Daoy (cell line): ENCODE measurements at regions not wholly inside any gene's neighbourhood (a gene's known extent, or its start where the extent isn't known, plus 50 kb on each side); places are given as distances from the start of the nearest gene placed in this dataset.

Experiments used
- DNase-seq: peaks from one replicate; pipeline ENCODE4 v3.0.0-alpha.2; 2015; ENCODE audit warnings: low read depth

- no peak for DNase-seq
Observed at GRCh38 chr1:189513091-189513490, 964.6 kb downstream of the BRINP3 start.

DNA sequence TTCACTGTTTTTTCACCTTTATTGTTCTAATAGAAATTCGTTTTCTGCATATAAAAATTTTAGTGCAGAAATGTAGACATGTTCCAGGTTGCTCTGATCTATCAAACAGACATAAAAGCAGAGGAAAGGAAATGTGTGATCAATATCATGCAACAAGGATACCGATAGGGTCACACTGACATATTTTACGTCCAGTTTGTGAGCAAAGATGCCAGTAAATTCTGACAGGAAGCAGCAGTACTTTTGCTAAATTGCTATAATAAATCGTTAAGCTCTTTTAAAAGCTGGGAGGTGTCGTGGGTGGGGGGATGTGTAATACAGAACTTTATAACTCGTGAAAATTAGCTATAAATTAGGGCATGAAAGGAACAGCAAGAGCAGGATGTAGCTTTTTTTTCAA lies 955.2 kb downstream of the BRINP3 start:
- DNase-seq, result no peak

DNA sequence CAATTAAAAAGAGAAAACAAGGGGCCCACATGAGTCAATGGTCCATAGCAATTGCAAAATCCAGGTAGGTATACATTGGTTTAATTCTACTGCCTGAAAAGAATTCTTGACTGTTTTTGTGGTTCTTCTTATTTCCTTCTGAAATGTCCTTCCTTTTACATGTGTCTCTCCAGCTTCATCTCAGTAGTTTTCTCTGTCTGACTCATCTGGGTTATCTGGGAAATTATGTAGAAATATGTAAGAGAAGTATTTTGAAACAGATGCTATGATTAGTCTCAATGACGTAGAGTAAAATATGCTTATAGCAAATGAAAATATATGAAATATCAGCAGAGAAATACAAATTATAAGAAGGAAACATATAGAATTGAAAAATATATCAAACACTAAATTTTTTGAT lies 953.2 kb downstream of the BRINP3 start:
- no peak for DNase-seq

DNA sequence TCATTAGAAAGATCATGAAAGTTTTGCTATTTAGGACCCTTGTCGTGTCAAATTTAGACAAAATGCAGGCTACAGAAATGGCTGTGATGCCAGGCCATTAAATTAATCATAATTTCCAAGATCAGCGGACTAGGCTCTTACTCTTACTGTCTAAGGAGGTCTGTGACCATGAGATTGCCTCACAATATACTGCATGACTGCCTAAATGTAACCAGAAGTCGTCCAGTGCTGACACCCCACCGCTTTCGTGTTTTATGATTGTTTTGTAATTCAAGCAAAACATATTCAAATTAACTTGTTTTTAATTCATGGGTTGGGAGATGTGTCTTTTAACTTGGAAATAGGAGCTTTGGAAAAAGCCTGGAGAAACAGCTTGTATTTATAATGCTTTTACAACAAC lies 947.5 kb downstream of the BRINP3 start:
- DNase-seq, result no peak

DNA sequence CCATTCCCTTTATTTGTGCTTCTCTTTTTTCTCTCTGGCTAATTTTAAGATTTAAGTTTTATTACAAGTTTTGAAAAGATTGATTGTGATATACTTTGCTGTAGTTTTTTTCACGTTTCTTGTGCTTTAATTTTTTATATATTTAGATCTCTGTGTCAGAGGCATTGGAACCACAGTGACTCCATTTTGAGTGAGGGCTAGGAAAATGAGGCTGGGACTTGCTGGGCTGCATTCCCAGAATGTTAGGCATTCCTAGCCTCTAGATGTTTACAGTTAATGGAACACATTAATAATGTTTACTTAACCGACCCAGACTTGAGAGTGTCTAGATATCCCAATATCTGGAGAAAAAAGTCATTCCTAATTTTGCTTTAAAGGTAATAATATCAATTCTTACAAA lies 939.4 kb downstream of the BRINP3 start:
- no peak for DNase-seq

DNA sequence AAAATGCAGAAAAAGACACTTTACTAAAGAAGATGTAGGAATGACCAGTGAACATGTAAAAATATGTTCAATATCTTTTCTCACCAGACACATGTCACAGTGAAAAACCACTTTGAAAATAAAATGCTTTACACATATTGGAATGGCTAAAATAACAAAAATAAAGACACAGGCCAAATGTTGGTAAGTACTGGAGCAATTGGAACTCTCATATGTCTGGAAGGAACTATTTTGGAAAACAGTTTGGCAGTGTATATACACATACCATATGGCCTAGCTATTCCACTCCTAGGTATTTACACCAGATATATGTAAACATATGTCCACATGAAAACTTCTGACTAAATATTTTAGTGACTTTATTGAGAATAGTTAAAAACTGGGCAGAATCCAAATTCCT lies 927.2 kb downstream of the BRINP3 start:
- DNase-seq, result no peak

DNA sequence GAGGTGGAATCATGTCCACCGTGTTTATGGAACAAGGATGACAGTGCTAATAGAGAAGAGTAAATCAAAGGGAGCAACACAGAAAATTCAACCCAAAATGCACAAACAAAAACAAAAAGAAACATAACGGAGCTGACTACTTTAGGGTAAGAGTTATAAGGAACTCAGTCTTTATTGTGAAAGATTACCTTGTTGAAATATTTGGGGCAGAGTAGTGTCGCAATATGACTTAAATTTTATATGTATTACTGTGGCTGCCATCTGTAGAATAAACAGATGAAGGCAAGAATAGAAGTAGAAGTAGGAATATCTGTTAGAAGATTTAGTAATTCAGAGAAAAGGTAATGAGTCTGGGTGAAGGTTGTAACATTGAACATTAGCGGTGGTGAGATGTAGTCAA lies 913.9 kb downstream of the BRINP3 start:
- no peak for DNase-seq

DNA sequence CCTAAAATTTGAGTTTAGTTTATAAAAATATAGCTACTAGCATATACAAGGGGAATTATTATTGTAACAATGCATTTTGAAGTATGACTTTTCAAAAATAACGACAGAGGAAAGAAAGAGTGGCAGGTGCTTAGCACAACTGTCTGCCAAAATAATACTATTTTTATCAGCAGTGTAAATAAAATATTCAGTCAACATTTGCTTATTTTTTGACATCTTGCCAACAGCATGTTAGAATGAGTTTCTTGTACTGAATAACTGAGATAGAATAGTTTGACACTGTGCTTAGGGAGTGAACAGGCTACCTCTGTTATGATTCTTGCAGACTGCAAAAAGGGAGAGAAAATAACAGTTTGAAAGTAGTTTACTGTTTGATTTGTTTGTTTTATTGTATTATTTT lies 909.8 kb downstream of the BRINP3 start:
- no peak for DNase-seq

DNA sequence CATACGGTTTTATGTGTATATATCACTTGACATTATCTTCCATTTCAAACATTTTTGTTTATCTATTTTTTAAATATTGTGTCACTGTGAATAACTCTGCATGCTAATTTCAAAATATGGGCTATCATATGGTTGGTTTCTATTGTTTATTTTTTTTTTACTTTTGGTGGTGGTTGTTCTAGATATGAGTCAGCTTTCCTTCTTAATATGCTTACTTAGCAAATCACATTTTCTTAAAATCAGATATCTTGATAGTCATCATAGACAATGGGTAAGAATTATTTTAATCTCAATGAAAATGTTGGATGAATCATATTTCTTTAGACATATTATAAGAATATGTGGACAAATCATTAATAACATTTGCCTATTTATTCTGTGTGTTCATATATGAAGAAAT lies 881.5 kb downstream of the BRINP3 start:
- DNase-seq, result no peak

GRCh38 chr1:189597083-189597482 lies 880.6 kb downstream of the BRINP3 start:
- DNase-seq, result peak; percentile 8

DNA sequence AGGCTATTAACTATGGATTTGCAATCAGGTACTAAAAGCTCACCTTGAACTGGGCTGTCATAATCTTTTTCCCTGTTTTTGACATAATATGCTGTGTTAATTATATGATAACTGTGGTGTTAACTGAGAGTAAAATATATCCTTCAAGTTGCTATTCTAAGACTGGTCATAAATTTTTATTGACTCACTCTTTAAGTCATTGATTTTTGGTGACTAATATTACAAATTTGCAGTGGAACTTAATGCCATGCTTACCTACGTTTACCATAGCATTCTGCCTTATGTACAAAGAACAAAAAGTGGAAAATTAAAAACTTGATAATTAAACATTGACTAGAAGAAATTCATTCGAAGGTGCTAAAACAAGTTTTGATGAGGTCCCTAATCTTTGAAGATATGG lies 872.4 kb downstream of the BRINP3 start:
- DNase-seq, result no peak

GRCh38 chr1:189606047-189606446 lies 871.6 kb downstream of the BRINP3 start:
- no peak for DNase-seq

DNA sequence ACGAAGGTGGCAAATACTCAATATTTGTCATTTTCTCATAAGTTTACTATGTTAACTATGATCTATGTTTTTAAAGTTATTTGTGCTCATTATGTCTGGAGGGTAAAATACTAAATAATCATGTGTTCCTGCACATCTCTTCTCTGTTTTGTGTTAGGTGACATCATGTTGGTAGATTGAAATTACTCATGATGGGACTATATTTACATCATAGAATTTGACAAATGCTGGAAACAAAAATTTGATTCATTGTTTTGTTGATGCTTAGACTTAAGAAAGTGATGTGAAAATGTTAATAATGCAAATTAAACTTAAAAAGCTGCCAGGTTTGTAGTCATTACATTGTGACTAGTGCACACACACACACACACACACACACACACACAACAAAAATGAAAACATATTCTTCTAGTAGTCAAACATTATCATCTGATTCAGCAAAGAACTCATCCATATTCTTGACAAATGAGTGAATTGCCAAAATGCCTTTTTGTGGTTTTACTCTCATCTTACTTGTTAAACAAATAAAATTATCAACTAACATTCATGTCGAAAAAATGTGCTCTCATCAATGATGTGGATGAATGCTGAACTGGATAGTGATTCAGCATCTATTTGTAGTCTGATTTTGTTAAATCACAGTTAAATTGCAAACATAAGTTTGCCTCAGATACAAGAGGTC lies 870.7 kb downstream of the BRINP3 start:
- peak; percentile 25 for DNase-seq

DNA sequence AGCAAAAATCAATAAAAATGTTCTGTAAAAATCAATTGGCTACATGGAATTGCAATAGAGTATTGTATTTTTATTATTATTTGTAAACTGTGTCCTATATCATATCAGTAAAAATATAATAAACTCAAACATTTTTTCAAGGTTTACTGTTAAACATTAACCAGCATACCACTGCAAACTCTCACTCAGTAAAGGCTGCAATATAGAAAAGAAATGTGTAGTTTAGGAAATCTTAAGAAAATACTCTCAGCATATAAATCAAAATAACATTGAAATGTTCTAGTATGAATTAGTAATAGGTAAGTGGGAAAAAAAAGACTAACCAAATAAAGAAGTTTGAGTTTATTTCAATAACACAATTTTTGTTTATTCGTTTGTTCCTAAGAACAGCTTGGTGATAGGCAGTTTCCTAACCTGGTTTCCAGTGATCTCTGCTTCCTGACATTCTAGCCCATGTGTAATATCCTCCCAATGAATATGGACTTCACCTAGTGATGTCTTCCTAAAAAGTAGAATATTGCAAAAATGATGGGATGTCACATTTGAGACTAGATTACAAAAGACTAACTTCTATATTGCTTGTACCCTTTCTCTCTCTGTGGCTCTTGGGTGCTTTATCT lies 870.1 kb downstream of the BRINP3 start:
- no peak for DNase-seq

GRCh38 chr1:189609167-189609566 lies 868.5 kb downstream of the BRINP3 start:
- DNase-seq, result no peak

DNA sequence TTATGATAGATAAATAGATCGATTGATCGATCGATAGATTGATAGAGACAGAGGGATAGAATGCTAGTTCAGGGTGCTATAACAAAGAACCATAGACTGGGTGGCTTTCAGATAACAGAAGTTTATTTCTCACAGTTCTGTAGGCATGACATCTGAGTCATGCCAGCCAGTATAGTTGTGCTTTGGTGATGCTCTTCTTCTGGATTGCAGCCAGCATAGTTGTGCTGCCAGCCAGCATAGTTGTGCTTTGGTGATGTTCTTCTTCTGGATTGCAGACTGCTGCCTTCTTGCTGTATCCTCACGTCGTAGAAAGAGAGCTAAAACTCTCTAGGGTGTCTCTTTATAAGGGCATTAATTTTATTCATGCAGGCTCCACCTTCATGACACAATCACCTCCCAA lies 860.8 kb downstream of the BRINP3 start:
- peak; percentile 62 for DNase-seq

GRCh38 chr1:189619682-189620332 lies 857.9 kb downstream of the BRINP3 start:
- DNase-seq, result peak; percentile 87

- no peak for DNase-seq
Observed at GRCh38 chr1:189620471-189620870, 857.2 kb downstream of the BRINP3 start.

GRCh38 chr1:189623336-189623735 lies 854.3 kb downstream of the BRINP3 start:
- no peak for DNase-seq

DNA sequence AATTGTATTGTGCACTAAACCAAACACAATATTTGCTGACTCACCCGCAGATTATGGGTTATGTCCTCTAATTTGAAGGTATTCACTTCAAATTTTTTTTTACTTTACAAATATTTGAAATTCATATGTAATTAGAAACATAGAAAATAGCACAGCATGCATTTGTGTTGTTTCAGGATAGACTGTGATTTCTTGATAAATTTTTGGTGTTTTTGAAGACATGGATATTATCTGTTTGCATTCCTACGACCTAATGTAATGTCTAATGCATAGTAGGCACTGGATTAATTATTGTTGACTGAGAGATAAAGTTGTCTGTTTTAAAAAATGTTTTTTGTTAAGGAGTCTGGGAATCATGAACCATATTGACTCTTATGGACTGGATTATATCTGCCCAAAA lies 850.2 kb downstream of the BRINP3 start:
- no peak for DNase-seq

GRCh38 chr1:189628857-189629256 lies 848.8 kb downstream of the BRINP3 start:
- no peak for DNase-seq

DNA sequence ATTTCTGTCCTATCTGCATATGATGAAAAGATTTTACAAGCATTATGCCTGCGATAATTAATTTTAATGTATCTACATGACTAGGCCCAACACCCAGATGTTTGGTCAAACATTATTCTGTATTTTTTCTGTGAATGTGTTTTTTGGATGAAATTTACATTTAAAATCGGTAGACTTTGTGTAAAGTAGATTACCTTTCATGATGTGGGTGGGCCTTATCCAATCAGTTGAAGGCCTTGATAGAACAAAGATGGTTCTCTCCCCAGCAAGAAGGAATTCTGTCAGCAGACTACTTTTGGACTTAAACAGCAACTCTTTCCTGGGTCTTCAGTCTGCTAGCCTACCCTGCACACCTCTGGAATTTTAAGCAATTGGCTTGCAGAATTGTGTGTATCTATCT lies 844.0 kb downstream of the BRINP3 start:
- DNase-seq, result no peak

DNA sequence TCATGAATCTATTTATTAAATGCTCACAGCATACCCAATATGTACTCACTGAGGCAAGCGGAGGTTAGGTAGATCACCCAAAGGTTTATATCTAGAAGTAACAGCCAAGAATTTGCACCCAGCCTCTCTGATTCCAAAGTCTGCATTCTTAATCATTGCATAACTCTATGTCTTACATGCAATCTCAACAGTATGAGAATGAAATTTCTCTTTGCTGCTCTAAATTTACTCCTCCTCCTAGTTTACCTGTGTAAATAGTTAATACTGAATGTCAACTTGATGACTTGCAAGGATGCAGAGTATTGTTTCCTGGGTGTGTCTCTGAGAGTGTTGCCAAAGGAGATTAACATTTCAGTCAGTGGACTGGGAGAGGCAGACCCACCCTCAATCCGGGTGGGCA lies 840.6 kb downstream of the BRINP3 start:
- DNase-seq, result no peak
